HepG2 (cell line): ENCODE measurements at regions not wholly inside any gene's neighbourhood (a gene's known extent, or its start where the extent isn't known, plus 50 kb on each side); places are given as distances from the start of the nearest gene placed in this dataset.

Source experiments
- ATF5 ChIP-seq: sonication (generic); formaldehyde crosslinking; IDR thresholded peaks from 2 replicates; pipeline ENCODE4 v1.4.0; 2020; ENCODE audit warnings: mild to moderate bottlenecking, low read depth, missing genetic modification reagents
- CEBPB ChIP-seq: IDR thresholded peaks from 2 replicates; pipeline ENCODE4 v1.6.1; 2011; ENCODE audit warnings: low read depth, low read length, improper control_type of control experiment, borderline replicate concordance
- FOSL2 ChIP-seq: sonication (generic); formaldehyde crosslinking; IDR thresholded peaks from 2 replicates; pipeline ENCODE4 v1.4.0; 2020; ENCODE audit warnings: missing genetic modification reagents
- FOXK1 ChIP-seq: sonication (generic); formaldehyde crosslinking; IDR thresholded peaks from 2 replicates; pipeline ENCODE4 v1.4.0; 2020; ENCODE audit warnings: low read depth, missing genetic modification reagents, borderline replicate concordance
- FOXP1 ChIP-seq, 2 experiments: fragments of 450-650 bp in 1 of 2; IDR thresholded peaks; 2 replicates each; pipeline ENCODE4 v1.6.1; 2017 to 2018; ENCODE audit warnings: antibody characterized with exemption in 1 of 2
- GATA4 ChIP-seq: sonication (generic); IDR thresholded peaks from 2 replicates; pipeline ENCODE4 v1.6.1; 2016; ENCODE audit warnings: antibody characterized with exemption, low read depth, borderline replicate concordance
- GATAD2A ChIP-seq: IDR thresholded peaks from 2 replicates; pipeline ENCODE4 v1.6.1; 2016
- GZF1 ChIP-seq: sonication (generic); formaldehyde crosslinking; IDR thresholded peaks from 2 replicates; pipeline ENCODE4 v1.5.1; 2020; ENCODE audit warnings: mild to moderate bottlenecking, missing genetic modification reagents
- HCFC1 ChIP-seq: fragments of 150-350 bp; IDR thresholded peaks from 2 replicates; pipeline ENCODE4 v1.6.1; 2014; ENCODE audit warnings: low read depth, low read length
- HMG20A ChIP-seq: IDR thresholded peaks from 2 replicates; pipeline ENCODE4 v1.6.1; 2016; ENCODE audit warnings: borderline replicate concordance
- HNF4G ChIP-seq, 2 experiments: sonication (generic) in 1 of 2; formaldehyde crosslinking in 1 of 2; IDR thresholded peaks; 2 replicates each; pipeline versions ENCODE4 v1.4.0 to v1.6.1; 2011 to 2020; ENCODE audit warnings: borderline replicate concordance in 2 of 2, low read depth in 2 of 2, mild to moderate bottlenecking in 2 of 2, low read length in 1 of 2, missing genetic modification reagents in 1 of 2, moderate library complexity in 1 of 2
- HOXD1 ChIP-seq: sonication (generic); formaldehyde crosslinking; IDR thresholded peaks from 2 replicates; pipeline ENCODE4 v1.5.0; 2020; ENCODE audit warnings: missing genetic modification reagents
- KMT2A ChIP-seq: sonication (generic); formaldehyde crosslinking; IDR thresholded peaks from 2 replicates; pipeline ENCODE4 v1.4.0; 2020; ENCODE audit warnings: missing genetic modification reagents
- NFE2L2 ChIP-seq: fragments of 150-350 bp; IDR thresholded peaks from 2 replicates; pipeline ENCODE4 v1.6.1; 2014; ENCODE audit warnings: low read length
- NFKB2 ChIP-seq: sonication (generic); formaldehyde crosslinking; IDR thresholded peaks from 2 replicates; pipeline ENCODE4 v1.4.0; 2020; ENCODE audit warnings: missing genetic modification reagents, borderline replicate concordance
- NFKBIZ ChIP-seq: IDR thresholded peaks from 2 replicates; pipeline ENCODE4 v1.6.1; 2018; ENCODE audit warnings: missing genetic modification reagents, missing compliant biosample characterization
- RCOR2 ChIP-seq: IDR thresholded peaks from 2 replicates; pipeline ENCODE4 v1.6.1; 2016; ENCODE audit warnings: missing biosample characterization, missing genetic modification reagents
- REL ChIP-seq: sonication (generic); formaldehyde crosslinking; conservative IDR thresholded peaks from 2 replicates; pipeline ENCODE4 v1.8.0; 2022; ENCODE audit warnings: mild to moderate bottlenecking, missing genetic modification reagents, moderate library complexity
- SMAD9 ChIP-seq: sonication (generic); formaldehyde crosslinking; IDR thresholded peaks from 2 replicates; pipeline ENCODE4 v1.5.1; 2020; ENCODE audit warnings: mild to moderate bottlenecking, missing genetic modification reagents
- TARDBP ChIP-seq: sonication (generic); formaldehyde crosslinking; IDR thresholded peaks from 2 replicates; pipeline ENCODE4 v1.8.0; 2022; ENCODE audit warnings: mild to moderate bottlenecking, missing genetic modification reagents
- ZBTB3 ChIP-seq: sonication (generic); formaldehyde crosslinking; IDR thresholded peaks from 2 replicates; pipeline ENCODE4 v1.4.0; 2020; ENCODE audit warnings: low read depth, mild to moderate bottlenecking, moderate library complexity, missing genetic modification reagents, borderline replicate concordance
- ZMYM4 ChIP-seq: sonication (generic); formaldehyde crosslinking; IDR thresholded peaks from 2 replicates; pipeline ENCODE4 v1.8.1; 2023; ENCODE audit warnings: mild to moderate bottlenecking, missing genetic modification reagents
- ZNF12 ChIP-seq: sonication (generic); formaldehyde crosslinking; IDR thresholded peaks from 2 replicates; pipeline ENCODE4 v1.5.0; 2020; ENCODE audit warnings: missing genetic modification reagents
- ZNF138 ChIP-seq: sonication (generic); formaldehyde crosslinking; IDR thresholded peaks from 2 replicates; pipeline ENCODE4 v1.5.0; 2020; ENCODE audit warnings: mild to moderate bottlenecking, low read depth, missing genetic modification reagents
- ZNF550 ChIP-seq: sonication (generic); formaldehyde crosslinking; IDR thresholded peaks from 2 replicates; pipeline ENCODE4 v1.4.0; 2020; ENCODE audit warnings: mild to moderate bottlenecking, missing genetic modification reagents, borderline replicate concordance
- ZNF563 ChIP-seq: sonication (generic); formaldehyde crosslinking; IDR thresholded peaks from 2 replicates; pipeline ENCODE4 v1.8.0; 2022; ENCODE audit warnings: mild to moderate bottlenecking, moderate library complexity, missing genetic modification reagents
- ZNF644 ChIP-seq: IDR thresholded peaks from 2 replicates; pipeline ENCODE4 v1.6.1; 2016; ENCODE audit warnings: low read depth
- ZNF7 ChIP-seq: IDR thresholded peaks from 2 replicates; pipeline ENCODE4 v1.6.1; 2016; ENCODE audit warnings: missing biosample characterization, missing genetic modification reagents
- ZNF709 ChIP-seq: sonication (generic); formaldehyde crosslinking; IDR thresholded peaks from 2 replicates; pipeline ENCODE4 v1.5.0; 2020; ENCODE audit warnings: mild to moderate bottlenecking, missing genetic modification reagents
- ZNF777 ChIP-seq: sonication (generic); formaldehyde crosslinking; IDR thresholded peaks from 2 replicates; pipeline ENCODE4 v1.4.0; 2020; ENCODE audit warnings: missing genetic modification reagents
- ZNF780A ChIP-seq: sonication (generic); formaldehyde crosslinking; IDR thresholded peaks from 2 replicates; pipeline ENCODE4 v1.8.0; 2022; ENCODE audit warnings: mild to moderate bottlenecking, missing genetic modification reagents, moderate library complexity
- TF ChIP-seq, protein P1 (sequence below): sonication (generic); formaldehyde crosslinking; IDR thresholded peaks from 2 replicates; pipeline ENCODE4 v1.4.0; 2020; ENCODE audit warnings: missing genetic modification reagents

- peak; percentile 99 for TF ChIP-seq CEBPB
- peak; percentile 97 for TF ChIP-seq ZNF644
- peak; percentile 32; the same call in 1 of the 2 replicates for TF ChIP-seq NFE2L2
- TF ChIP-seq HNF4G (IDR thresholded peaks at IDR 0.05; ENCODE audit: borderline replicate concordance, low read depth, low read length): no peak
- TF ChIP-seq HNF4G (CRISPR knock-in tag; IDR thresholded peaks at IDR 0.05; ENCODE audit: borderline replicate concordance, low read depth): peak; percentile 41; the same call in 1 of the 2 replicates
- no peak for TF ChIP-seq ZNF777 (CRISPR knock-in tag)
- TF ChIP-seq GZF1 (CRISPR knock-in tag): no peak
- peak; percentile 68 for TF ChIP-seq TARDBP
- peak; percentile 92 for TF ChIP-seq HMG20A (CRISPR knock-in tag)
- no peak for TF ChIP-seq ZNF550
- TF ChIP-seq HOXD1 (CRISPR knock-in tag): peak; percentile 42; the same call in 1 of the 2 replicates
- peak; percentile 83 for TF ChIP-seq FOSL2 (CRISPR knock-in tag)
- TF ChIP-seq, protein P1, sequence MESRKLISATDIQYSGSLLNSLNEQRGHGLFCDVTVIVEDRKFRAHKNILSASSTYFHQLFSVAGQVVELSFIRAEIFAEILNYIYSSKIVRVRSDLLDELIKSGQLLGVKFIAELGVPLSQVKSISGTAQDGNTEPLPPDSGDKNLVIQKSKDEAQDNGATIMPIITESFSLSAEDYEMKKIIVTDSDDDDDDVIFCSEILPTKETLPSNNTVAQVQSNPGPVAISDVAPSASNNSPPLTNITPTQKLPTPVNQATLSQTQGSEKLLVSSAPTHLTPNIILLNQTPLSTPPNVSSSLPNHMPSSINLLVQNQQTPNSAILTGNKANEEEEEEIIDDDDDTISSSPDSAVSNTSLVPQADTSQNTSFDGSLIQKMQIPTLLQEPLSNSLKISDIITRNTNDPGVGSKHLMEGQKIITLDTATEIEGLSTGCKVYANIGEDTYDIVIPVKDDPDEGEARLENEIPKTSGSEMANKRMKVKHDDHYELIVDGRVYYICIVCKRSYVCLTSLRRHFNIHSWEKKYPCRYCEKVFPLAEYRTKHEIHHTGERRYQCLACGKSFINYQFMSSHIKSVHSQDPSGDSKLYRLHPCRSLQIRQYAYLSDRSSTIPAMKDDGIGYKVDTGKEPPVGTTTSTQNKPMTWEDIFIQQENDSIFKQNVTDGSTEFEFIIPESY (CRISPR knock-in tag): 0 out of 2 replicates have a peak, but pooled peaks have one; percentile 13
- peak; percentile 72 for TF ChIP-seq GATA4
- no peak for TF ChIP-seq SMAD9 (CRISPR knock-in tag)
- no peak for TF ChIP-seq ATF5 (CRISPR knock-in tag)
- TF ChIP-seq FOXP1 (IDR thresholded peaks at IDR 0.05): no peak
- TF ChIP-seq FOXP1 (CRISPR knock-in tag; IDR thresholded peaks at IDR 0.05): peak; percentile 48; the same call in 1 of the 2 replicates
- peak; percentile 84 for TF ChIP-seq RCOR2 (CRISPR knock-in tag)
- no peak for TF ChIP-seq NFKBIZ (CRISPR knock-in tag)
- TF ChIP-seq ZNF7 (CRISPR knock-in tag): no peak
- TF ChIP-seq ZNF780A (CRISPR knock-in tag): 0 out of 2 replicates have a peak, but pooled peaks have one; percentile 34
- no peak for TF ChIP-seq ZNF709 (CRISPR knock-in tag)
- no peak for TF ChIP-seq HCFC1
- peak; percentile 97 for TF ChIP-seq GATAD2A
- peak; percentile 84 for TF ChIP-seq ZMYM4 (CRISPR knock-in tag)
- TF ChIP-seq ZBTB3 (CRISPR knock-in tag): no peak
- TF ChIP-seq ZNF138: no peak
- TF ChIP-seq NFKB2 (CRISPR knock-in tag): no peak
- no peak for TF ChIP-seq REL
- 0 out of 2 replicates have a peak, but pooled peaks have one; percentile 44 for TF ChIP-seq KMT2A
- TF ChIP-seq ZNF563 (CRISPR knock-in tag): no peak
- TF ChIP-seq FOXK1: 0 out of 2 replicates have a peak, but pooled peaks have one; percentile 10
- TF ChIP-seq ZNF12 (CRISPR knock-in tag): peak; percentile 77; the same call in 1 of the 2 replicates
Observed at GRCh38 chr3:30511524-30512251, 94.7 kb upstream of the TGFBR2 start (continued).
